ENCODE measurements at regions not wholly inside any gene's neighbourhood (a gene's known extent, or its start where the extent isn't known, plus 50 kb on each side); places are given as distances from the start of the nearest gene placed in this dataset.

- Histone ChIP-seq H3K4me1 (ENCODE audit: control insufficient read depth in 1 of 2, insufficient read depth in 2 of 2, low read length in 2 of 2) (peaks cover 15 to 29% of the 10 kb centered on the region in 2 donors), H3K9me3 (ENCODE audit: control insufficient read depth in 1 of 2, low read length in 2 of 2) (no peaks in the 10 kb centered on the region), H3K27me3 (ENCODE audit: low read depth, low read length) (no peaks in the 10 kb centered on the region), H3K27ac (ENCODE audit: low read length) (no peak overlapping the region), H3K4me3 (ENCODE audit: low read depth in 1 of 2, low read length in 2 of 2) (no peak overlapping the region), H3K36me3 (ENCODE audit: control insufficient read depth in 1 of 2, insufficient read depth in 2 of 2, low read length in 2 of 2) (no peaks in the 10 kb centered on the region)
Observed at GRCh38 chr3:177724020-177724638, 526.8 kb upstream of the TBL1XR1 start.

- Histone ChIP-seq H3K4me3 (ENCODE audit: low read depth in 1 of 2, low read length in 2 of 2) (no peak overlapping the region), H3K4me1 (ENCODE audit: control insufficient read depth in 1 of 2, insufficient read depth in 2 of 2, low read length in 2 of 2) (peaks cover 15 to 31% of the 10 kb centered on the region in 2 donors), H3K9me3 (ENCODE audit: control insufficient read depth in 1 of 2, low read length in 2 of 2) (no peaks in the 10 kb centered on the region), H3K27ac (ENCODE audit: low read length) (no peak overlapping the region), H3K27me3 (ENCODE audit: low read depth, low read length) (no peaks in the 10 kb centered on the region), H3K36me3 (ENCODE audit: control insufficient read depth in 1 of 2, insufficient read depth in 2 of 2, low read length in 2 of 2) (no peaks in the 10 kb centered on the region)
Observed at GRCh38 chr3:177725165-177725564, 527.9 kb upstream of the TBL1XR1 start.

- H3K4me1 ChIP-seq (ENCODE audit: control insufficient read depth in 1 of 2, insufficient read depth in 2 of 2, low read length in 2 of 2): peaks cover 15 to 34% of the 10 kb centered on the region in 2 donors
- H3K9me3 ChIP-seq (ENCODE audit: control insufficient read depth in 1 of 2, low read length in 2 of 2): no peaks in the 10 kb centered on the region
Observed at GRCh38 chr3:177726807-177727206, 529.5 kb upstream of the TBL1XR1 start.

GRCh38 chr3:177729956-177730681 is 532.8 kb upstream of the TBL1XR1 start:
- Histone ChIP-seq H3K36me3 (ENCODE audit: control insufficient read depth in 1 of 2, insufficient read depth in 2 of 2, low read length in 2 of 2) (no peaks in the 10 kb centered on the region), H3K27me3 (ENCODE audit: low read depth, low read length) (no peaks in the 10 kb centered on the region), H3K4me1 (ENCODE audit: control insufficient read depth in 1 of 2, insufficient read depth in 2 of 2, low read length in 2 of 2) (peaks cover 0 to 8% of the 10 kb centered on the region in 2 donors), H3K9me3 (ENCODE audit: control insufficient read depth in 1 of 2, low read length in 2 of 2) (no peaks in the 10 kb centered on the region), H3K4me3 (ENCODE audit: low read depth in 1 of 2, low read length in 2 of 2) (no peak overlapping the region), H3K27ac (ENCODE audit: low read length) (no peak overlapping the region)

More at GRCh38 chr3:177726807-177727206, 529.5 kb upstream of the TBL1XR1 start:
- no peak overlapping the region for H3K4me3 ChIP-seq (ENCODE audit: low read depth in 1 of 2, low read length in 2 of 2)
- no peaks in the 10 kb centered on the region for H3K36me3 ChIP-seq (ENCODE audit: control insufficient read depth in 1 of 2, insufficient read depth in 2 of 2, low read length in 2 of 2)
- H3K27me3 ChIP-seq (ENCODE audit: low read depth, low read length): no peaks in the 10 kb centered on the region
- H3K27ac ChIP-seq (ENCODE audit: low read length): no peak overlapping the region

- no peak overlapping the region for H3K27ac ChIP-seq (ENCODE audit: low read length)
- no peaks in the 10 kb centered on the region for H3K9me3 ChIP-seq (ENCODE audit: control insufficient read depth in 1 of 2, low read length in 2 of 2)
- no peak overlapping the region for H3K4me3 ChIP-seq (ENCODE audit: low read depth in 1 of 2, low read length in 2 of 2)
- peaks cover 0 to 5% of the 10 kb centered on the region in 2 donors for H3K4me1 ChIP-seq (ENCODE audit: control insufficient read depth in 1 of 2, insufficient read depth in 2 of 2, low read length in 2 of 2)
- no peaks in the 10 kb centered on the region for H3K27me3 ChIP-seq (ENCODE audit: low read depth, low read length)
- H3K36me3 ChIP-seq (ENCODE audit: control insufficient read depth in 1 of 2, insufficient read depth in 2 of 2, low read length in 2 of 2): no peaks in the 10 kb centered on the region
Observed at GRCh38 chr3:177730814-177731213, 533.5 kb upstream of the TBL1XR1 start.

GRCh38 chr3:177731644-177732268 is 534.5 kb upstream of the TBL1XR1 start:
- Histone ChIP-seq H3K9me3 (ENCODE audit: control insufficient read depth in 1 of 2, low read length in 2 of 2) (no peaks in the 10 kb centered on the region), H3K27ac (ENCODE audit: low read length) (no peak overlapping the region), H3K27me3 (ENCODE audit: low read depth, low read length) (no peaks in the 10 kb centered on the region), H3K36me3 (ENCODE audit: control insufficient read depth in 1 of 2, insufficient read depth in 2 of 2, low read length in 2 of 2) (no peaks in the 10 kb centered on the region), H3K4me3 (ENCODE audit: low read depth in 1 of 2, low read length in 2 of 2) (no peak overlapping the region), H3K4me1 (ENCODE audit: control insufficient read depth in 1 of 2, insufficient read depth in 2 of 2, low read length in 2 of 2) (peaks cover 0 to 5% of the 10 kb centered on the region in 2 donors)

- H3K9me3 ChIP-seq (ENCODE audit: control insufficient read depth in 1 of 2, low read length in 2 of 2): no peaks in the 10 kb centered on the region
- no peaks in the 10 kb centered on the region for H3K27me3 ChIP-seq (ENCODE audit: low read depth, low read length)
- no peak overlapping the region for H3K4me3 ChIP-seq (ENCODE audit: low read depth in 1 of 2, low read length in 2 of 2)
- peaks cover 0 to 5% of the 10 kb centered on the region in 2 donors for H3K4me1 ChIP-seq (ENCODE audit: control insufficient read depth in 1 of 2, insufficient read depth in 2 of 2, low read length in 2 of 2)
- no peaks in the 10 kb centered on the region for H3K36me3 ChIP-seq (ENCODE audit: control insufficient read depth in 1 of 2, insufficient read depth in 2 of 2, low read length in 2 of 2)
- H3K27ac ChIP-seq (ENCODE audit: low read length): no peak overlapping the region
Observed at GRCh38 chr3:177733233-177733632, 536.0 kb upstream of the TBL1XR1 start.

GRCh38 chr3:177733936-177734335 is 536.7 kb upstream of the TBL1XR1 start:
- Histone ChIP-seq H3K9me3 (ENCODE audit: control insufficient read depth in 1 of 2, low read length in 2 of 2) (no peaks in the 10 kb centered on the region), H3K36me3 (ENCODE audit: control insufficient read depth in 1 of 2, insufficient read depth in 2 of 2, low read length in 2 of 2) (no peaks in the 10 kb centered on the region), H3K27ac (ENCODE audit: low read length) (no peak overlapping the region), H3K27me3 (ENCODE audit: low read depth, low read length) (no peaks in the 10 kb centered on the region), H3K4me3 (ENCODE audit: low read depth in 1 of 2, low read length in 2 of 2) (no peak overlapping the region), H3K4me1 (ENCODE audit: control insufficient read depth in 1 of 2, insufficient read depth in 2 of 2, low read length in 2 of 2) (peaks cover 0 to 5% of the 10 kb centered on the region in 2 donors)

GRCh38 chr3:177735431-177735830 is 538.1 kb upstream of the TBL1XR1 start:
- H3K27me3 ChIP-seq (ENCODE audit: low read depth, low read length): no peaks in the 10 kb centered on the region

GRCh38 chr3:177739461-177739860 is 542.2 kb upstream of the TBL1XR1 start:
- no peaks in the 10 kb centered on the region for H3K4me1 ChIP-seq (ENCODE audit: control insufficient read depth in 1 of 2, insufficient read depth in 2 of 2, low read length in 2 of 2)
- no peak overlapping the region for H3K4me3 ChIP-seq (ENCODE audit: low read depth in 1 of 2, low read length in 2 of 2)
- H3K27ac ChIP-seq (ENCODE audit: low read length): no peak overlapping the region
- H3K36me3 ChIP-seq (ENCODE audit: control insufficient read depth in 1 of 2, insufficient read depth in 2 of 2, low read length in 2 of 2): no peaks in the 10 kb centered on the region
- H3K9me3 ChIP-seq (ENCODE audit: control insufficient read depth in 1 of 2, low read length in 2 of 2): no peaks in the 10 kb centered on the region
- no peaks in the 10 kb centered on the region for H3K27me3 ChIP-seq (ENCODE audit: low read depth, low read length)

More at GRCh38 chr3:177735431-177735830, 538.1 kb upstream of the TBL1XR1 start:
- Histone ChIP-seq H3K27ac (ENCODE audit: low read length) (no peak overlapping the region), H3K4me1 (ENCODE audit: control insufficient read depth in 1 of 2, insufficient read depth in 2 of 2, low read length in 2 of 2) (peaks cover 0 to under 1% of the 10 kb centered on the region in 2 donors), H3K4me3 (ENCODE audit: low read depth in 1 of 2, low read length in 2 of 2) (no peak overlapping the region), H3K9me3 (ENCODE audit: control insufficient read depth in 1 of 2, low read length in 2 of 2) (no peaks in the 10 kb centered on the region), H3K36me3 (ENCODE audit: control insufficient read depth in 1 of 2, insufficient read depth in 2 of 2, low read length in 2 of 2) (no peaks in the 10 kb centered on the region)

- H3K9me3 ChIP-seq (ENCODE audit: control insufficient read depth in 1 of 2, low read length in 2 of 2): no peaks in the 10 kb centered on the region
- no peak overlapping the region for H3K27ac ChIP-seq (ENCODE audit: low read length)
- no peaks in the 10 kb centered on the region for H3K36me3 ChIP-seq (ENCODE audit: control insufficient read depth in 1 of 2, insufficient read depth in 2 of 2, low read length in 2 of 2)
- no peaks in the 10 kb centered on the region for H3K27me3 ChIP-seq (ENCODE audit: low read depth, low read length)
- no peaks in the 10 kb centered on the region for H3K4me1 ChIP-seq (ENCODE audit: control insufficient read depth in 1 of 2, insufficient read depth in 2 of 2, low read length in 2 of 2)
- H3K4me3 ChIP-seq (ENCODE audit: low read depth in 1 of 2, low read length in 2 of 2): no peak overlapping the region
Observed at GRCh38 chr3:177740254-177740653, 543.0 kb upstream of the TBL1XR1 start.

Data from muscle layer of duodenum (tissue), 2 donors.